ENCODE measurements at regions not wholly inside any gene's neighbourhood (a gene's known extent, or its start where the extent isn't known, plus 50 kb on each side); places are given as distances from the start of the nearest gene placed in this dataset.

DNA sequence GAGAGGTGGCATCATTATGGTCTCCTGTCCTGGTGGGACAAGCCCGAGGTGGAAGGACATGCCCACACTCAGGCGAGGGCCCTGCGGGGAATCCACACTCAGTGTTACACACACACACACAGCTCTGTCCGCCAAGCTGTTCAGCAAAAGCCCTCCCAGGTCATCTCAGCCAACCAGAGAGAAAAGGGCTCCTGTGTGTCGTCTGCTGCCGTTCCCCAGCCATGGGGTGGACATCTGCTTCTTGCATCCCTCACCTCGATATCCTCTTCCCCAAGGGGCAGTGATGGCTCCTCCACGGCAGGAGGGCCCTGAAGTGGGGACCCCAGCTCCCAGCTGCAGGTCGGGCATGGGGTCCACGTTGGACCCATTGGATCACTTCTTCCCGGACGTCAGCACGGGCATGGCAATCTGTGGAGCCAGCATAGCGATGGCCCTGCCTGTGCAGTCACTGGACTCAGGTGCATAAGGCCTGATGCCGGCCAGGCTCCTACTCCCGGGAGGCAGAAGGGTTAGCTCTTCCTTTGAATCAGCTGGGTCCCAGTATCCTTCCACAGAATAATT is 290.1 kb downstream of the C16orf95 start:
- Histone ChIP-seq H3K4me2 (ENCODE audit: low read length) (no peak overlapping the region), H3K9ac (ENCODE audit: low read length) (no peak overlapping the region), H2AFZ (ENCODE audit: low read depth, low read length) (no peak overlapping the region), H4K20me1 (ENCODE audit: insufficient read depth, low read length) (no peaks in the 10 kb centered on the region), H3K79me2 (ENCODE audit: insufficient read depth, low read length) (no peaks in the 10 kb centered on the region), H3K4me1 (ENCODE audit: insufficient read depth, low read length) (no peaks in the 10 kb centered on the region), H3K4me3 (ENCODE audit: insufficient read depth, low read depth, low read length) (no peak overlapping the region), H3K27ac (ENCODE audit: low read depth, low read length) (no peak overlapping the region), H3K36me3 (ENCODE audit: insufficient read depth, low read length) (no peaks in the 10 kb centered on the region), H3K9me3 (ENCODE audit: insufficient read depth, low read depth, low read length) (no peaks in the 10 kb centered on the region), H3K27me3 (ENCODE audit: insufficient read depth, low read length) (peaks cover 2% of the 10 kb centered on the region)
- Mint-ChIP-seq H3K27me3 (ENCODE audit: low read depth, unreplicated experiment) (peaks cover 33% of the 10 kb centered on the region), H3K4me1 (ENCODE audit: low read depth, unreplicated experiment) (peaks cover 3% of the 10 kb centered on the region), H3K9me3 (ENCODE audit: unreplicated experiment) (peaks cover 12% of the 10 kb centered on the region), H3K27ac (ENCODE audit: unreplicated experiment) (no peak overlapping the region), H3K36me3 (ENCODE audit: low read depth, unreplicated experiment) (no peaks in the 10 kb centered on the region), H3K4me3 (ENCODE audit: unreplicated experiment) (no peak overlapping the region)
- FAIRE-seq (no peak), DNase-seq (ENCODE audit: low read depth) (no peak)
- TF ChIP-seq, protein P1, sequence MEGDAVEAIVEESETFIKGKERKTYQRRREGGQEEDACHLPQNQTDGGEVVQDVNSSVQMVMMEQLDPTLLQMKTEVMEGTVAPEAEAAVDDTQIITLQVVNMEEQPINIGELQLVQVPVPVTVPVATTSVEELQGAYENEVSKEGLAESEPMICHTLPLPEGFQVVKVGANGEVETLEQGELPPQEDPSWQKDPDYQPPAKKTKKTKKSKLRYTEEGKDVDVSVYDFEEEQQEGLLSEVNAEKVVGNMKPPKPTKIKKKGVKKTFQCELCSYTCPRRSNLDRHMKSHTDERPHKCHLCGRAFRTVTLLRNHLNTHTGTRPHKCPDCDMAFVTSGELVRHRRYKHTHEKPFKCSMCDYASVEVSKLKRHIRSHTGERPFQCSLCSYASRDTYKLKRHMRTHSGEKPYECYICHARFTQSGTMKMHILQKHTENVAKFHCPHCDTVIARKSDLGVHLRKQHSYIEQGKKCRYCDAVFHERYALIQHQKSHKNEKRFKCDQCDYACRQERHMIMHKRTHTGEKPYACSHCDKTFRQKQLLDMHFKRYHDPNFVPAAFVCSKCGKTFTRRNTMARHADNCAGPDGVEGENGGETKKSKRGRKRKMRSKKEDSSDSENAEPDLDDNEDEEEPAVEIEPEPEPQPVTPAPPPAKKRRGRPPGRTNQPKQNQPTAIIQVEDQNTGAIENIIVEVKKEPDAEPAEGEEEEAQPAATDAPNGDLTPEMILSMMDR (IDR thresholded peaks at IDR 0.05; ENCODE audit: insufficient read depth, low read depth, low read length), result no peak
- TF ChIP-seq EZH2 (IDR thresholded peaks at IDR 0.05; ENCODE audit: insufficient read depth, low read length), result no peak

GRCh38 chr16:87028481-87029320 is 288.5 kb downstream of the C16orf95 start:
- H3K4me1 Mint-ChIP-seq (ENCODE audit: low read depth, unreplicated experiment), result peaks cover 5% of the 10 kb centered on the region
- H3K36me3 Mint-ChIP-seq (ENCODE audit: low read depth, unreplicated experiment), result no peaks in the 10 kb centered on the region
- TF ChIP-seq, protein P1 (IDR thresholded peaks at IDR 0.05; ENCODE audit: insufficient read depth, low read depth, low read length), result no peak
- TF ChIP-seq EZH2 (IDR thresholded peaks at IDR 0.05; ENCODE audit: insufficient read depth, low read length), result no peak
- no peak overlapping the region for H3K27ac ChIP-seq (ENCODE audit: low read depth, low read length)
- peaks cover 12% of the 10 kb centered on the region for H3K9me3 Mint-ChIP-seq (ENCODE audit: unreplicated experiment)
- no peaks in the 10 kb centered on the region for H4K20me1 ChIP-seq (ENCODE audit: insufficient read depth, low read length)
- no peak overlapping the region for H3K9ac ChIP-seq (ENCODE audit: low read length)
- FAIRE-seq (no peak), DNase-seq (ENCODE audit: low read depth) (no peak)
- H3K36me3 ChIP-seq (ENCODE audit: insufficient read depth, low read length), result no peaks in the 10 kb centered on the region
- peaks cover 31% of the 10 kb centered on the region for H3K27me3 Mint-ChIP-seq (ENCODE audit: low read depth, unreplicated experiment)
- H3K4me1 ChIP-seq (ENCODE audit: insufficient read depth, low read length), result peaks cover under 1% of the 10 kb centered on the region
- peaks cover 2% of the 10 kb centered on the region for H3K27me3 ChIP-seq (ENCODE audit: insufficient read depth, low read length)
- no peaks in the 10 kb centered on the region for H3K9me3 ChIP-seq (ENCODE audit: insufficient read depth, low read depth, low read length)
- no peak overlapping the region for H3K4me3 ChIP-seq (ENCODE audit: insufficient read depth, low read depth, low read length)
- no peak overlapping the region for H3K4me2 ChIP-seq (ENCODE audit: low read length)
- H3K27ac Mint-ChIP-seq (ENCODE audit: unreplicated experiment), result no peak overlapping the region
- no peak overlapping the region for H3K4me3 Mint-ChIP-seq (ENCODE audit: unreplicated experiment)
- no peak overlapping the region for H2AFZ ChIP-seq (ENCODE audit: low read depth, low read length)
- H3K79me2 ChIP-seq (ENCODE audit: insufficient read depth, low read length), result no peaks in the 10 kb centered on the region

DNA sequence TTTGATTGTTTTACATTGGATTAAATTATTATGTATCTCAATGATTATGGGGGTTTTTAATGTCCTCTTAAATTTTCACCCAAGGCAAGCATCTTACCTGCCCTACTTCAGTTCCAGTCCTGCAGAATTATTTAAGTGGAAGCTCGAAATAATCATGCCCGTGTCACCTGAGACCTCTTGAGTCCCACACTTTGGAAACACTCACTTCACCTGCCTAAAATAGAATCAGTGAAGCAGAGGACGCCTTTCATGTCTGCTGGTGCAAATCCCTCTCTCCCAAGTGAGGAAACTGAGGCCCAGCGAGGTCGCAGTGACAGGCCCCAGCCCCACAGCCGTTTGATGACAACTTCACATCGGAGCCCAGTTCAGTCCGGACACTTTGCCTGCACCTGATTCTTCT is 284.6 kb downstream of the C16orf95 start:
- no peak for TF ChIP-seq EZH2 (IDR thresholded peaks at IDR 0.05; ENCODE audit: insufficient read depth, low read length)
- DNase-seq (ENCODE audit: low read depth) (no peak), FAIRE-seq (no peak)
- H3K27me3 Mint-ChIP-seq (ENCODE audit: low read depth, unreplicated experiment), result peaks cover 29% of the 10 kb centered on the region
- H3K4me3 Mint-ChIP-seq (ENCODE audit: unreplicated experiment), result no peak overlapping the region
- Histone ChIP-seq H3K27ac (ENCODE audit: low read depth, low read length) (no peak overlapping the region), H3K27me3 (ENCODE audit: insufficient read depth, low read length) (peaks cover 2% of the 10 kb centered on the region), H3K79me2 (ENCODE audit: insufficient read depth, low read length) (no peaks in the 10 kb centered on the region), H3K4me2 (ENCODE audit: low read length) (no peak overlapping the region), H3K36me3 (ENCODE audit: insufficient read depth, low read length) (no peaks in the 10 kb centered on the region), H3K9me3 (ENCODE audit: insufficient read depth, low read depth, low read length) (no peaks in the 10 kb centered on the region), H3K4me3 (ENCODE audit: insufficient read depth, low read depth, low read length) (no peak overlapping the region), H3K4me1 (ENCODE audit: insufficient read depth, low read length) (peaks cover 4% of the 10 kb centered on the region), H2AFZ (ENCODE audit: low read depth, low read length) (no peak overlapping the region), H4K20me1 (ENCODE audit: insufficient read depth, low read length) (no peaks in the 10 kb centered on the region), H3K9ac (ENCODE audit: low read length) (no peak overlapping the region)
- H3K27ac Mint-ChIP-seq (ENCODE audit: unreplicated experiment), result no peak overlapping the region
- peaks cover 10% of the 10 kb centered on the region for H3K4me1 Mint-ChIP-seq (ENCODE audit: low read depth, unreplicated experiment)
- no peaks in the 10 kb centered on the region for H3K36me3 Mint-ChIP-seq (ENCODE audit: low read depth, unreplicated experiment)
- H3K9me3 Mint-ChIP-seq (ENCODE audit: unreplicated experiment), result peaks cover 10% of the 10 kb centered on the region

Measured in astrocyte (in vitro differentiated cells and primary cell).